CD8-positive, alpha-beta memory T cell (primary cell): ENCODE measurements at regions not wholly inside any gene's neighbourhood (a gene's known extent, or its start where the extent isn't known, plus 50 kb on each side); places are given as distances from the start of the nearest gene placed in this dataset.

Experiments
- CTCF ChIA-PET: fragments of 350-600 bp; sonication (Branson Sonifier 250); formaldehyde crosslinking; loops from one replicate; lab custom pipeline; 2021; ENCODE audit warnings: antibody characterized with exemption; lab: Charles Lee
- POLR2A ChIA-PET: fragments of 350-600 bp; sonication (Branson Sonifier 250); formaldehyde crosslinking; loops from one replicate; lab custom pipeline; 2021; ENCODE audit warnings: antibody characterized with exemption; lab: Charles Lee
- DNase-seq, 5 donors: peaks; one replicate each; pipeline versions ENCODE4 v3.0.0 to v3.0.0-alpha.2; 2020 to 2022; ENCODE audit warnings: mixed read lengths in 1 of 5
- H3K27ac ChIP-seq: one replicate; pipeline ENCODE4 v1.7.0; 2013; ENCODE audit warnings: low read depth, mild to moderate bottlenecking, low read length, moderate library complexity
- H3K27me3 ChIP-seq: 2 replicates; pipeline ENCODE4 v1.7.0; 2013; ENCODE audit warnings: low read length, mild to moderate bottlenecking; ENCODE audit not compliant: insufficient read depth, poor library complexity, severe bottlenecking
- H3K36me3 ChIP-seq: 2 replicates; pipeline ENCODE4 v1.7.0; 2013; ENCODE audit warnings: mild to moderate bottlenecking, low read length, moderate library complexity; ENCODE audit not compliant: insufficient read depth
- H3K4me1 ChIP-seq: 2 replicates; pipeline ENCODE4 v1.7.0; 2013; ENCODE audit warnings: mild to moderate bottlenecking, low read length, moderate library complexity; ENCODE audit not compliant: insufficient read depth
- H3K4me3 ChIP-seq: 2 replicates; pipeline ENCODE4 v1.7.0; 2013; ENCODE audit warnings: mild to moderate bottlenecking, low read length
- H3K9me3 ChIP-seq: 2 replicates; pipeline ENCODE4 v1.7.0; 2013; ENCODE audit warnings: mild to moderate bottlenecking, low read length
- H3K27ac Mint-ChIP-seq, 8 donors: one replicate each; pipeline ENCODE4 v1.8.0; 2020 to 2021; ENCODE audit warnings: mixed read lengths in 8 of 8, mild to moderate bottlenecking in 6 of 8, inconsistent platforms in 3 of 8, moderate library complexity in 3 of 8
- H3K27me3 Mint-ChIP-seq, 2 donors: one replicate each; pipeline ENCODE4 v1.8.0; 2020 to 2021; ENCODE audit warnings: mixed read lengths in 2 of 2, mild to moderate bottlenecking in 1 of 2, moderate library complexity in 1 of 2
- H3K36me3 Mint-ChIP-seq, 3 donors: one replicate each; pipeline ENCODE4 v1.8.0; 2020 to 2021; ENCODE audit warnings: mixed read lengths in 3 of 3, inconsistent platforms in 1 of 3, mild to moderate bottlenecking in 1 of 3
- H3K4me1 Mint-ChIP-seq, 3 donors: one replicate each; pipeline ENCODE4 v1.8.0; 2020 to 2021; ENCODE audit warnings: mixed read lengths in 3 of 3, inconsistent platforms in 1 of 3, mild to moderate bottlenecking in 1 of 3
- H3K4me3 Mint-ChIP-seq, 7 donors: one replicate each; pipeline ENCODE4 v1.8.0; 2020 to 2021; ENCODE audit warnings: mixed read lengths in 7 of 7, mild to moderate bottlenecking in 6 of 7, moderate library complexity in 4 of 7, inconsistent platforms in 2 of 7
- H3K9me3 Mint-ChIP-seq, 5 donors: one replicate each; pipeline ENCODE4 v1.8.0; 2020 to 2022; ENCODE audit warnings: mixed read lengths in 5 of 5, mild to moderate bottlenecking in 3 of 5, moderate library complexity in 2 of 5, inconsistent platforms in 1 of 5

GRCh38 chr20:53752971-53753879 is 159.6 kb upstream of the ZNF217 start:
- H3K27me3 Mint-ChIP-seq: no peaks in the 10 kb centered on the region
- Histone ChIP-seq H3K4me3 (no peak overlapping the region), H3K27ac (peak overlapping the region; percentile 71), H3K4me1 (peaks cover 74% of the 10 kb centered on the region), H3K36me3 (no peaks in the 10 kb centered on the region), H3K9me3 (no peaks in the 10 kb centered on the region), H3K27me3 (no peaks in the 10 kb centered on the region)
- peak overlapping the region in 7 of 8 donors; percentile 27 to 96 (median 90) for H3K27ac Mint-ChIP-seq
- H3K9me3 Mint-ChIP-seq: no peaks in the 10 kb centered on the region
- H3K4me3 Mint-ChIP-seq: peak overlapping the region in 2 of 7 donors; percentile 47 to 67
- ChIA-PET POLR2A (interaction anchor here (0.5 to 1.2 kb wide), 2 partner anchors 45 to 107 kb away, joined by 3 to 4 read pairs; no protein-coding TSS in a partner anchor), CTCF (interaction anchor here (0.8 to 1.2 kb wide), 2 partner anchors 45 to 172 kb away, joined by 3 read pairs; no protein-coding TSS in a partner anchor)
- H3K4me1 Mint-ChIP-seq: peaks cover 60 to 79% (median 76%) of the 10 kb centered on the region in 3 donors
- no peaks in the 10 kb centered on the region for H3K36me3 Mint-ChIP-seq
- DNase-seq: no peak

GRCh38 chr20:53752583-53752970 is 158.9 kb upstream of the ZNF217 start:
- H3K4me1 ChIP-seq: peaks cover 74% of the 10 kb centered on the region
- H3K36me3 ChIP-seq: no peaks in the 10 kb centered on the region
- Mint-ChIP-seq H3K9me3 (no peaks in the 10 kb centered on the region), H3K27me3 (no peaks in the 10 kb centered on the region), H3K4me3 (peak overlapping the region in 3 of 7 donors; percentile 9 to 36 (median 22)), H3K4me1 (peaks cover 60 to 78% (median 76%) of the 10 kb centered on the region in 3 donors), H3K27ac (peak overlapping the region in 7 of 8 donors; percentile 87 to 96 (median 90)), H3K36me3 (no peaks in the 10 kb centered on the region)
- peak overlapping the region; percentile 71 for H3K27ac ChIP-seq
- DNase-seq: no peak
- no peaks in the 10 kb centered on the region for H3K9me3 ChIP-seq
- POLR2A ChIA-PET: interaction anchor here (0.5 kb wide), 1 partner anchor 108 kb away, joined by 3 read pairs; no protein-coding TSS in a partner anchor
- no peaks in the 10 kb centered on the region for H3K27me3 ChIP-seq
- H3K4me3 ChIP-seq: no peak overlapping the region
- CTCF ChIA-PET: interaction anchor here (1.2 kb wide), 1 partner anchor 44 kb away, joined by 3 read pairs; no protein-coding TSS in a partner anchor

- Mint-ChIP-seq H3K9me3 (no peaks in the 10 kb centered on the region), H3K4me3 (peak overlapping the region; percentile 40 to 86 (median 63)), H3K4me1 (peaks cover 60 to 76% (median 76%) of the 10 kb centered on the region in 3 donors), H3K27me3 (no peaks in the 10 kb centered on the region), H3K36me3 (no peaks in the 10 kb centered on the region), H3K27ac (peak overlapping the region; percentile 87 to 97 (median 90))
- POLR2A ChIA-PET: interaction anchor here (0.5 to 1.0 kb wide), 2 partner anchors 88 to 182 kb away, joined by 3 to 6 read pairs; no protein-coding TSS in a partner anchor
- Histone ChIP-seq H3K4me1 (peaks cover 73% of the 10 kb centered on the region), H3K4me3 (no peak overlapping the region), H3K36me3 (no peaks in the 10 kb centered on the region), H3K27me3 (no peaks in the 10 kb centered on the region), H3K9me3 (no peaks in the 10 kb centered on the region), H3K27ac (peak overlapping the region; percentile 71)
- CTCF ChIA-PET: interaction anchor here (0.9 to 1.8 kb wide), 5 partner anchors 110 to 172 kb away, joined by 3 to 8 read pairs (median 4); no protein-coding TSS in a partner anchor
- DNase-seq: no peak
These were observed 158.1 kb upstream of the ZNF217 start for GRCh38 chr20:53751620-53752318.

- peaks cover 55 to 71% (median 70%) of the 10 kb centered on the region in 3 donors for H3K4me1 Mint-ChIP-seq
- no peaks in the 10 kb centered on the region for H3K27me3 Mint-ChIP-seq
- Histone ChIP-seq H3K9me3 (no peaks in the 10 kb centered on the region), H3K4me1 (peaks cover 66% of the 10 kb centered on the region), H3K36me3 (no peaks in the 10 kb centered on the region), H3K27ac (peak overlapping the region; percentile 71), H3K4me3 (no peak overlapping the region), H3K27me3 (no peaks in the 10 kb centered on the region)
- CTCF ChIA-PET: interaction anchor here (0.9 to 1.8 kb wide), 5 partner anchors 111 to 171 kb away, joined by 3 to 8 read pairs (median 4); no protein-coding TSS in a partner anchor
- peak; percentile 1 to 72 (median 43) for DNase-seq
- no peaks in the 10 kb centered on the region for H3K36me3 Mint-ChIP-seq
- H3K4me3 Mint-ChIP-seq: peak overlapping the region; percentile 40 to 86 (median 63)
- POLR2A ChIA-PET: interaction anchor here (0.5 to 1.0 kb wide), 3 partner anchors 84 to 182 kb away, joined by 3 to 6 read pairs (median 4); no protein-coding TSS in a partner anchor
- H3K9me3 Mint-ChIP-seq: no peaks in the 10 kb centered on the region
- peak overlapping the region; percentile 87 to 97 (median 90) for H3K27ac Mint-ChIP-seq
These were observed 157.4 kb upstream of the ZNF217 start for GRCh38 chr20:53750827-53751619.

- DNase-seq: no peak
- ChIA-PET CTCF (interaction anchor here (0.9 kb wide), 1 partner anchor 166 kb away, joined by 3 read pairs; no protein-coding TSS in a partner anchor), POLR2A (interaction anchor here (1.3 to 1.4 kb wide), 2 partner anchors 96 to 140 kb away, joined by 4 read pairs; no protein-coding TSS in a partner anchor)
- H3K9me3 Mint-ChIP-seq: no peaks in the 10 kb centered on the region
- no peaks in the 10 kb centered on the region for H3K27me3 Mint-ChIP-seq
- H3K4me1 Mint-ChIP-seq: peaks cover 50 to 58% (median 58%) of the 10 kb centered on the region in 3 donors
- Histone ChIP-seq H3K27ac (no peak overlapping the region), H3K27me3 (no peaks in the 10 kb centered on the region), H3K9me3 (no peaks in the 10 kb centered on the region), H3K4me1 (peaks cover 51% of the 10 kb centered on the region), H3K4me3 (no peak overlapping the region), H3K36me3 (no peaks in the 10 kb centered on the region)
- H3K4me3 Mint-ChIP-seq: no peak overlapping the region
- no peaks in the 10 kb centered on the region for H3K36me3 Mint-ChIP-seq
- H3K27ac Mint-ChIP-seq: peak overlapping the region in 4 of 8 donors; percentile 45 to 74 (median 57)
These were observed 155.9 kb upstream of the ZNF217 start for GRCh38 chr20:53749499-53749898.

- ChIA-PET POLR2A (interaction anchor here (1.3 to 1.4 kb wide), 2 partner anchors 97 to 139 kb away, joined by 4 read pairs; no protein-coding TSS in a partner anchor), CTCF (interaction anchor here (0.7 to 1.5 kb wide), 2 partner anchors 13 to 123 kb away, joined by 3 read pairs; no protein-coding TSS in a partner anchor)
- no peak for DNase-seq
- no peaks in the 10 kb centered on the region for H3K9me3 ChIP-seq
- H3K9me3 Mint-ChIP-seq: no peaks in the 10 kb centered on the region
- H3K27ac ChIP-seq: no peak overlapping the region
- H3K27me3 ChIP-seq: no peaks in the 10 kb centered on the region
- H3K27me3 Mint-ChIP-seq: no peaks in the 10 kb centered on the region
- peaks cover 45% of the 10 kb centered on the region for H3K4me1 ChIP-seq
- H3K27ac Mint-ChIP-seq: peak overlapping the region in 7 of 8 donors; percentile 10 to 74 (median 51)
- H3K36me3 ChIP-seq: no peaks in the 10 kb centered on the region
- no peak overlapping the region for H3K4me3 Mint-ChIP-seq
- no peaks in the 10 kb centered on the region for H3K36me3 Mint-ChIP-seq
- no peak overlapping the region for H3K4me3 ChIP-seq
- peaks cover 44 to 52% (median 52%) of the 10 kb centered on the region in 3 donors for H3K4me1 Mint-ChIP-seq
These were observed 155.3 kb upstream of the ZNF217 start for GRCh38 chr20:53748821-53749421.
